OCI-LY3 (cell line): ENCODE measurements at regions not wholly inside any gene's neighbourhood (a gene's known extent, or its start where the extent isn't known, plus 50 kb on each side); places are given as distances from the start of the nearest gene placed in this dataset.

Experiments used
- CTCF ChIP-seq: fragments of 200-600, 300-600 bp; sonication (generic); IDR thresholded peaks from 2 replicates; pipeline ENCODE4 v1.5.1; 2014; ENCODE audit warnings: antibody characterized with exemption, low read length, low read depth
- EZH2phosphoT487 ChIP-seq: fragments of 200-600 bp; shearing (Covaris generic); IDR thresholded peaks from 2 replicates; pipeline ENCODE4 v1.6.1; 2018; ENCODE audit warnings: antibody characterized with exemption, mixed run types, low read depth

GRCh38 chr3:163582967-163583366, 1495.3 kb downstream of the SI start:
- TF ChIP-seq CTCF (no peak), EZH2phosphoT487 (no peak)
